Neural progenitor cell (in vitro differentiated cells): ENCODE measurements at regions not wholly inside any gene's neighbourhood (a gene's known extent, or its start where the extent isn't known, plus 50 kb on each side); places are given as distances from the start of the nearest gene placed in this dataset.

Experiments used
- DNase-seq: peaks from one replicate; pipeline ENCODE4 v3.0.0-alpha.2; 2016; ENCODE audit warnings: low spot score
- H2AFZ ChIP-seq: fragments of 200-600 bp; sonication (generic); replicated peaks from 2 replicates; pipeline ENCODE4 v1.6.1; 2016; ENCODE audit warnings: antibody characterized with exemption
- H3F3A ChIP-seq: fragments of 200-600 bp; sonication (generic); 2 replicates; pipeline ENCODE4 v1.6.1; 2016; ENCODE audit warnings: antibody characterized with exemption, low read depth
- H3K27ac ChIP-seq: fragments of 200-600 bp; sonication (generic); 2 replicates; pipeline ENCODE4 v1.5.1; 2016; ENCODE audit warnings: mild to moderate bottlenecking
- H3K27me3 ChIP-seq: fragments of 200-600 bp; sonication (generic); 2 replicates; pipeline ENCODE4 v1.6.1; 2016; ENCODE audit warnings: mild to moderate bottlenecking, moderate library complexity
- H3K36me3 ChIP-seq: fragments of 200-600 bp; sonication (generic); 2 replicates; pipeline ENCODE4 v1.5.1; 2016
- H3K4me1 ChIP-seq: fragments of 200-600 bp; sonication (generic); 2 replicates; pipeline ENCODE4 v1.6.1; 2016; ENCODE audit warnings: mixed run types
- H3K4me2 ChIP-seq: fragments of 200-600 bp; sonication (generic); 2 replicates; pipeline ENCODE4 v1.6.1; 2016
- H3K4me3 ChIP-seq: fragments of 200-600 bp; sonication (generic); 2 replicates; pipeline ENCODE4 v1.5.1; 2016
- H3K79me2 ChIP-seq: fragments of 200-600 bp; sonication (generic); 2 replicates; pipeline ENCODE4 v1.6.1; 2016; ENCODE audit warnings: low read depth
- H3K9ac ChIP-seq: fragments of 200-600 bp; sonication (generic); 2 replicates; pipeline ENCODE4 v1.6.1; 2016
- H3K9me3 ChIP-seq: fragments of 200-600 bp; sonication (generic); 2 replicates; pipeline ENCODE4 v1.5.1; 2016; ENCODE audit warnings: low read depth
- H4K20me1 ChIP-seq: fragments of 200-600 bp; sonication (generic); 2 replicates; pipeline ENCODE4 v1.6.1; 2016; ENCODE audit warnings: low read depth
- H3K27ac Mint-ChIP-seq: 3 replicates; pipeline ENCODE4 v1.8.0; 2021; ENCODE audit warnings: mixed read lengths
- H3K27me3 Mint-ChIP-seq: 2 replicates; pipeline ENCODE4 v1.8.0; 2022; ENCODE audit warnings: low read depth, mild to moderate bottlenecking, inconsistent platforms, moderate library complexity, mixed read lengths; ENCODE audit not compliant: insufficient read depth
- H3K36me3 Mint-ChIP-seq: 3 replicates; pipeline ENCODE4 v1.8.0; 2021; ENCODE audit warnings: mixed read lengths
- H3K4me1 Mint-ChIP-seq: 3 replicates; pipeline ENCODE4 v1.8.0; 2021; ENCODE audit warnings: mixed read lengths
- H3K4me3 Mint-ChIP-seq: 3 replicates; pipeline ENCODE4 v1.8.0; 2021; ENCODE audit warnings: mild to moderate bottlenecking, moderate library complexity, mixed read lengths
- H3K9me3 Mint-ChIP-seq: 3 replicates; pipeline ENCODE4 v1.8.0; 2020; ENCODE audit warnings: mixed read lengths
- EZH2 ChIP-seq: fragments of 200-600 bp; sonication (generic); IDR thresholded peaks from 2 replicates; pipeline ENCODE4 v1.6.1; 2017; ENCODE audit warnings: antibody characterized with exemption, mild to moderate bottlenecking, moderate library complexity
- EZH2phosphoT487 ChIP-seq: fragments of 200-600 bp; sonication (generic); IDR thresholded peaks from 2 replicates; pipeline ENCODE4 v1.6.1; 2017; ENCODE audit warnings: antibody characterized with exemption
- TF ChIP-seq, protein P1 (sequence below): fragments of 200-600 bp; sonication (generic); IDR thresholded peaks from 2 replicates; pipeline ENCODE4 v1.5.1; 2017; ENCODE audit warnings: antibody characterized with exemption, mild to moderate bottlenecking

DNA sequence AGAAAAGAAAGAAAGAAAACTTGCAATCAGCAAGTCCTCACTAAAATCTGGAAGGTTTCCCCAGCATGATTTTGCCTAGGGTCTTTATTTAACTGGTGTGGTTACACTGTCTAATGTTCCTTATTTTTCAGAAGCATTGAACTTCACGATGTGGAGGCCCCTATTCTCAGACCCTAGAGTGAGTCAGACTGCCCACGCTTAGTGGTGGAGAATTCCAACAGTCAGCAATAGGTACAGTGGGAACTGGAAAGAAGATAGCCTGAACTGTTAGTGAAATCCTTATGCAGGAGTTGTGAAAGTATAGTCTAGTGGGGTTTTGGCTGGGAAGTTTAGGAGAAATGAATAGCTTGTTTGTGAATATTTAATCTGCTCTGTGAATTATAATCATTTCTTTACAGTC lies 115.0 kb downstream of the FZD1 start:
- Histone ChIP-seq H3K4me2 (no peak overlapping the region), H3K27ac (no peak overlapping the region), H3K36me3 (no peaks in the 10 kb centered on the region), H4K20me1 (no peaks in the 10 kb centered on the region), H3K9me3 (no peaks in the 10 kb centered on the region), H3K79me2 (no peaks in the 10 kb centered on the region), H3K27me3 (no peaks in the 10 kb centered on the region), H3F3A (no peaks in the 10 kb centered on the region), H3K4me1 (no peaks in the 10 kb centered on the region), H3K9ac (no peak overlapping the region), H2AFZ (no peak overlapping the region), H3K4me3 (no peak overlapping the region)
- Mint-ChIP-seq H3K4me3 (no peak overlapping the region), H3K36me3 (no peaks in the 10 kb centered on the region), H3K9me3 (no peaks in the 10 kb centered on the region), H3K4me1 (peaks cover 13% of the 10 kb centered on the region), H3K27me3 (no peaks in the 10 kb centered on the region), H3K27ac (no peak overlapping the region)
- DNase-seq = no peak
- TF ChIP-seq, protein P1, sequence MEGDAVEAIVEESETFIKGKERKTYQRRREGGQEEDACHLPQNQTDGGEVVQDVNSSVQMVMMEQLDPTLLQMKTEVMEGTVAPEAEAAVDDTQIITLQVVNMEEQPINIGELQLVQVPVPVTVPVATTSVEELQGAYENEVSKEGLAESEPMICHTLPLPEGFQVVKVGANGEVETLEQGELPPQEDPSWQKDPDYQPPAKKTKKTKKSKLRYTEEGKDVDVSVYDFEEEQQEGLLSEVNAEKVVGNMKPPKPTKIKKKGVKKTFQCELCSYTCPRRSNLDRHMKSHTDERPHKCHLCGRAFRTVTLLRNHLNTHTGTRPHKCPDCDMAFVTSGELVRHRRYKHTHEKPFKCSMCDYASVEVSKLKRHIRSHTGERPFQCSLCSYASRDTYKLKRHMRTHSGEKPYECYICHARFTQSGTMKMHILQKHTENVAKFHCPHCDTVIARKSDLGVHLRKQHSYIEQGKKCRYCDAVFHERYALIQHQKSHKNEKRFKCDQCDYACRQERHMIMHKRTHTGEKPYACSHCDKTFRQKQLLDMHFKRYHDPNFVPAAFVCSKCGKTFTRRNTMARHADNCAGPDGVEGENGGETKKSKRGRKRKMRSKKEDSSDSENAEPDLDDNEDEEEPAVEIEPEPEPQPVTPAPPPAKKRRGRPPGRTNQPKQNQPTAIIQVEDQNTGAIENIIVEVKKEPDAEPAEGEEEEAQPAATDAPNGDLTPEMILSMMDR = no peak
- TF ChIP-seq EZH2 (no peak), EZH2phosphoT487 (no peak)

DNA sequence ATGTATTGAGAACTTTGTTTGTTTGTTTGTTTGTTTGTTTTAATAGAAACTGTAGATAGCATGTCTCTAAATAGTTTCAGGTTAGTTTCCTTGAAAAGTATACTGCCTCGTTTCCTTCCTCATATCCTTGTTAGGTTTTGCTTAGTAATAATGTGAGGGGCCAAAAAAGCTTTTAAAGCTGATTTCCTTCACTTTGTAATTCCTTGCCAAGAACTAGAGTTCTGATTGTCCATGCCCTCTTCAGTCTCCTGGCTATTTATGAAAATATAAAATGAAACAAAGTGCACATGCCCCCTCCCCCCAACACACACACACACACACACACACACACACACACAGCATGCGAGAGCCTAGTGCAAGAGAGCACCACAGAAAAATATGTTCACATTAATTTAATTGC lies 115.8 kb downstream of the FZD1 start:
- Mint-ChIP-seq H3K36me3 (no peaks in the 10 kb centered on the region), H3K27ac (no peak overlapping the region), H3K4me1 (peaks cover 5% of the 10 kb centered on the region), H3K4me3 (no peak overlapping the region), H3K27me3 (no peaks in the 10 kb centered on the region), H3K9me3 (no peaks in the 10 kb centered on the region)
- DNase-seq = no peak
- no peak overlapping the region for H3K27ac ChIP-seq
- no peaks in the 10 kb centered on the region for H3K36me3 ChIP-seq
- no peak overlapping the region for H2AFZ ChIP-seq
- H3K27me3 ChIP-seq = no peaks in the 10 kb centered on the region
- H3K4me3 ChIP-seq = no peak overlapping the region
- no peaks in the 10 kb centered on the region for H3K9me3 ChIP-seq
- no peak for TF ChIP-seq EZH2
- TF ChIP-seq EZH2phosphoT487 = no peak
- TF ChIP-seq, protein P1 = no peak
- H4K20me1 ChIP-seq = no peaks in the 10 kb centered on the region
- no peak overlapping the region for H3K9ac ChIP-seq
- H3F3A ChIP-seq = no peaks in the 10 kb centered on the region
- H3K4me2 ChIP-seq = no peak overlapping the region
- no peaks in the 10 kb centered on the region for H3K4me1 ChIP-seq
- H3K79me2 ChIP-seq = no peaks in the 10 kb centered on the region

DNA sequence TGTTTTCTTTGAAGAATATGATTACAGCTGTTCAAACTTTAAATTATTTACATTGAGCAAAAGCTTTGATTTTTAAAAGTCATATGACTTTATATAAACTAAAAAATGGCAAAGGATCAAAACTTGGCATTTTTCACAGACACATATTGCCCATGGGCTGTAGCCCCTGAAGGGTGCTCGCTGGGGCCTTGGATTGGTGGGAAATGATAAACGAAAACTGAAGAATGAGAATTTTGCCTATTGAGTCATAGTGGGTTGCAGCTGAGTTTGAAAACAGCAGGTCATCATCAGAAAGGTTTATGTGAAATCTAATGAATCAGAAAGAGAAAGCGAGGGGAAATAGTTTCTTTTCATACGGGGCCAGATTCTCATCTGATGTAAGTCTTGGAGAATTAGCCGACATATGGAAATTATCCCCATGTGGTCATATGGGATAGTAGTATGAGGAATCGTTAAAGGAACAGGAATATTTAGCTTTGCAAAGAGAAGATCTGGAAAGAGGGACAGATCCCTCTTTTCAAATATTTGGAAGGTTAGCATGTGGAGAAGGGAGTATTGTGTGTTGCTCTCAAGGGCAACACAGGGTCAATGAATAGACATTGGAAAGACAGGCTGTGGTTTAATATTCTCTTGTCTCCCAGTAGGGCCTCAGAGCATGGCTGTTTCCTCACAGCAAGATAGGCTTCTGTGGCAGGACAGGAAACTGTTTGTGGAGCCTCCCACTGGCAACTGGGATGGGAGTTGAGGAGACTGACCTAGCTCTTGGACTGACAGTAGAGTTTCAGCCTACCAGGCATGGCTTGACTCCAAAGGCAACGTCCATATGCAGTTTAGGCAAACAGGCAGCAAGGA lies 119.0 kb downstream of the FZD1 start:
- H3K4me1 Mint-ChIP-seq = peaks cover 7% of the 10 kb centered on the region
- no peaks in the 10 kb centered on the region for H3K27me3 ChIP-seq
- peaks cover 2% of the 10 kb centered on the region for H3K9me3 Mint-ChIP-seq
- no peaks in the 10 kb centered on the region for H3K4me1 ChIP-seq
- H4K20me1 ChIP-seq = no peaks in the 10 kb centered on the region
- no peaks in the 10 kb centered on the region for H3K27me3 Mint-ChIP-seq
- TF ChIP-seq EZH2phosphoT487 (no peak), EZH2 (no peak)
- TF ChIP-seq, protein P1 = no peak
- H3K9me3 ChIP-seq = no peaks in the 10 kb centered on the region
- no peaks in the 10 kb centered on the region for H3F3A ChIP-seq
- H3K36me3 ChIP-seq = no peaks in the 10 kb centered on the region
- no peak overlapping the region for H3K4me2 ChIP-seq
- H3K27ac ChIP-seq = no peak overlapping the region
- H3K36me3 Mint-ChIP-seq = no peaks in the 10 kb centered on the region
- no peak overlapping the region for H3K9ac ChIP-seq
- no peaks in the 10 kb centered on the region for H3K79me2 ChIP-seq
- no peak for DNase-seq
- no peak overlapping the region for H3K4me3 Mint-ChIP-seq
- no peak overlapping the region for H3K27ac Mint-ChIP-seq
- no peak overlapping the region for H3K4me3 ChIP-seq
- H2AFZ ChIP-seq = no peak overlapping the region
